Right atrium auricular region (tissue), 2 donors: ENCODE measurements at regions not wholly inside any gene's neighbourhood (a gene's known extent, or its start where the extent isn't known, plus 50 kb on each side); places are given as distances from the start of the nearest gene placed in this dataset.

Experiments
- DNase-seq: peaks from one replicate; pipeline ENCODE4 v3.0.0-alpha.2; 2019; ENCODE audit warnings: low spot score
- H3K27ac ChIP-seq, 2 donors: fragments of 200-600 bp; sonication (generic); 1 replicate in 1 of 2; 2 replicates in 1 of 2; pipeline ENCODE4 v1.5.1; 2016 to 2019
- H3K27me3 ChIP-seq, 2 donors: fragments of 200-600 bp; sonication (generic); one replicate each; pipeline versions ENCODE4 v1.5.1 to v1.6.0; 2017 to 2019
- H3K36me3 ChIP-seq: fragments of 200-600 bp; sonication (generic); one replicate; pipeline ENCODE4 v1.5.1; 2016
- H3K4me1 ChIP-seq, 2 donors: fragments of 200-600 bp; sonication (generic); one replicate each; pipeline versions ENCODE4 v1.5.1 to v1.6.0; 2017 to 2019
- H3K4me3 ChIP-seq, 2 donors: fragments of 200-600 bp; sonication (generic); 1 replicate in 1 of 2; 2 replicates in 1 of 2; pipeline ENCODE4 v1.5.1; 2017 to 2019; ENCODE audit warnings: mild to moderate bottlenecking in 1 of 2, moderate library complexity in 1 of 2
- H3K9me3 ChIP-seq, 2 donors: fragments of 200-600 bp; sonication (generic); one replicate each; pipeline ENCODE4 v1.5.1; 2019
- TF ChIP-seq, protein P1 (sequence below), 2 donors: fragments of 200-600 bp; sonication (generic); IDR thresholded peaks; one replicate each; pipeline ENCODE4 v1.5.1; 2019; ENCODE audit warnings: antibody characterized with exemption in 2 of 2

DNA sequence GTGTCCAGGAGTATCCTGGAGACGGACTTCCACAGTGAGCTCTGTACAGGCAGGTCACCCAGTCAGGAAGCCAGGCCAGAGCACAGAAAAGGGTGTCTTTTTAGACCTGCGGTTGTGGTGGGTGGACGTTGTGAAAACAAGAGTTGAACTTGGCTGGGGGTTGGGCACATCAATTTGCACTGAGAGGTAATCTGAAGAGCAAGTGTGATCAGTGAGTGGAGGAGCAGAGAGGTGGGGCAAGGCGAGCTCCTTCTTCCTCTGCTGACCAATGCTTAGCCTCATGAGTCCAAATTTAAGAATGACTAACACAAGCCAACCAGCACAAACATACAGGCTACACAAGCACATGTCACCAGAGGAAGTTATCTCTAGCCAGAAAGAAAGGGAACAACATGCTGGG is 310.8 kb downstream of the TCERG1L start:
- DNase-seq = peak; percentile 28
- H3K36me3 ChIP-seq = no peaks in the 10 kb centered on the region
- H3K4me3 ChIP-seq = no peak overlapping the region
- H3K4me1 ChIP-seq = no peaks in the 10 kb centered on the region
- H3K9me3 ChIP-seq = peaks cover 0 to 7% of the 10 kb centered on the region in 2 donors
- TF ChIP-seq, protein P1, sequence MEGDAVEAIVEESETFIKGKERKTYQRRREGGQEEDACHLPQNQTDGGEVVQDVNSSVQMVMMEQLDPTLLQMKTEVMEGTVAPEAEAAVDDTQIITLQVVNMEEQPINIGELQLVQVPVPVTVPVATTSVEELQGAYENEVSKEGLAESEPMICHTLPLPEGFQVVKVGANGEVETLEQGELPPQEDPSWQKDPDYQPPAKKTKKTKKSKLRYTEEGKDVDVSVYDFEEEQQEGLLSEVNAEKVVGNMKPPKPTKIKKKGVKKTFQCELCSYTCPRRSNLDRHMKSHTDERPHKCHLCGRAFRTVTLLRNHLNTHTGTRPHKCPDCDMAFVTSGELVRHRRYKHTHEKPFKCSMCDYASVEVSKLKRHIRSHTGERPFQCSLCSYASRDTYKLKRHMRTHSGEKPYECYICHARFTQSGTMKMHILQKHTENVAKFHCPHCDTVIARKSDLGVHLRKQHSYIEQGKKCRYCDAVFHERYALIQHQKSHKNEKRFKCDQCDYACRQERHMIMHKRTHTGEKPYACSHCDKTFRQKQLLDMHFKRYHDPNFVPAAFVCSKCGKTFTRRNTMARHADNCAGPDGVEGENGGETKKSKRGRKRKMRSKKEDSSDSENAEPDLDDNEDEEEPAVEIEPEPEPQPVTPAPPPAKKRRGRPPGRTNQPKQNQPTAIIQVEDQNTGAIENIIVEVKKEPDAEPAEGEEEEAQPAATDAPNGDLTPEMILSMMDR (IDR thresholded peaks at IDR 0.05) = no peak
- no peak overlapping the region for H3K27ac ChIP-seq
- H3K27me3 ChIP-seq = no peaks in the 10 kb centered on the region

DNA sequence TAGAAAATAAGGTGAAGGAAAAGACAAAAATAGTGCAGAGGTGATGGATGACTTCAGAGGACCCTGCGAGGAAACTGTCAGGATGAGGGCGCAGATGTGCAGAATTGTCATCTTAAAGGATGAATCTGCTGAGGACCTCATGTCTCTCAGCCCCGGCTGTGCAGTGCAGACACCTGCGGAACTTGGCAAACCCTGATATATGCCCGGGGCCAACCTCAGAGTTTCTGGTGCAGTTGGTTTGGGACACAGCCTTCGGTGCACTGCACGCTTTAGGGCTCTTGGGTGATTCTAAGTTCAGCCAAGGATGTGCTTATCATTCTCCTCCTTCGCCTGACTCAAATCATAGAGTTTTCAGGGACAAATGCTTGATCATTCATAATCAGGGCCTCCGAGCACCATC is 310.1 kb downstream of the TCERG1L start:
- Histone ChIP-seq H3K4me3 (no peak overlapping the region), H3K27me3 (no peaks in the 10 kb centered on the region), H3K4me1 (no peaks in the 10 kb centered on the region), H3K27ac (no peak overlapping the region), H3K36me3 (no peaks in the 10 kb centered on the region), H3K9me3 (peaks cover 0 to 3% of the 10 kb centered on the region in 2 donors)
- DNase-seq = peak; percentile 30
- TF ChIP-seq, protein P1 (IDR thresholded peaks at IDR 0.05) = no peak

DNA sequence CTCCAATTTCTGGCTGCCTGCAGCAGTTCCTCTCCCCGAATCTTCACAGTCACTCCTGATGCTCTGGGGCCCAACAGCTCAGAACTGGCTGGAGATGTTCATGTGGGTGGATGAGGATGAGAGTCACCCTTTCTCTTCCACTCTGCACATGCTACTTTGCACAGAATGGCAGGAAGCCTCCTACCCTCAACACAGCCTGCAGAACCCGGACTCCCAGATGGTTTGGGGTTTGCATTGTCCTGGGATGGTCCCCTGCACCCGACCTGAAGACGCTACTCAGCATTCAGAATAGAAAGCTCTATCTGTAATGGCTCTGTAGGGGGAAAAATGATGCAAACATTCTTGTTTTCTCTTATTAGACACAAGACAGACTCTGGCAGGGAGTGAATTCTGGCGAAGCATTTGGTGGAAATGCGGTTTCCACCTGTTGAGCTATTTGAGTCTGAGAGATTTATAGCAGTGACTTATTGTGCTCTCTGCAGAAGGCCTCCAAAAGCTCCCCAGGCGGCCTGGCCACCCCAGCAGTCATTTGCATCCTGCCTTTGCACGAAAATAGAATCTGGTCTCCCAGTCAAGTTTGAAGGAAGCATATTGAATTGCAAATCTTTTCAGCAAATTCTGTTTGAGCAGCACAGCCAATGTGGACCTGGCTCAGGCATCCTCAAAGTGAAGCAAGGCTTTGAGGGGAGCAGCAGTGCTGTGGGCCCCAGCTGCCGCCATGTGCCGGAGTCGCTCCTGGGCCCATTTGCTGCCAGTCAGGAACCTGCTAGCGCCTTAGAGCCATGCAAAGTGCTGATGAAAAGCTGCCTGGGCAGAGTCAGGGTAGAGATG is 309.3 kb downstream of the TCERG1L start:
- TF ChIP-seq, protein P1 (IDR thresholded peaks at IDR 0.05) = no peak
- DNase-seq = peak; percentile 49
- Histone ChIP-seq H3K4me3 (no peak overlapping the region), H3K4me1 (no peaks in the 10 kb centered on the region), H3K36me3 (no peaks in the 10 kb centered on the region), H3K27me3 (no peaks in the 10 kb centered on the region), H3K27ac (no peak overlapping the region), H3K9me3 (no peaks in the 10 kb centered on the region)

DNA sequence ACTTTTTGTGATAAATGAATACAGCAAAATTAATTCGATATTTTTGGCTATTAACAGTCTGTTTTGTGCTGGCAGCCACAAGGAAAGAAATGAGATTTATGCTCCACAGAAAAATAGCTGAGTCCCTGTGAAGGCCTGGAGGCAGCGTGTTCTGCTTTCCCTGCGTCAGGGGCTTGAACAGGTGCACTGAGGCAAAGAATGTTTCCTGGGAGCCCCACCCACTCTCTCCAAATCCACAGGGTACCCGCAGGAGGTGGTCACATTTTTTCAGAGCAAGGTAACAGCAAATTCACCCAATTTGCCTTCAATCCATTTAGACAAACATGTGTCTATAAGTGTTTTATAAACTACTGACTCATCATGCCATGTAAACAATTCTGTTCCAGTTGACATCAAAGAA is 308.1 kb downstream of the TCERG1L start:
- Histone ChIP-seq H3K4me1 (no peaks in the 10 kb centered on the region), H3K27ac (no peak overlapping the region), H3K4me3 (no peak overlapping the region), H3K9me3 (no peaks in the 10 kb centered on the region), H3K27me3 (no peaks in the 10 kb centered on the region), H3K36me3 (no peaks in the 10 kb centered on the region)
- TF ChIP-seq, protein P1 (IDR thresholded peaks at IDR 0.05) = no peak
- no peak for DNase-seq

DNA sequence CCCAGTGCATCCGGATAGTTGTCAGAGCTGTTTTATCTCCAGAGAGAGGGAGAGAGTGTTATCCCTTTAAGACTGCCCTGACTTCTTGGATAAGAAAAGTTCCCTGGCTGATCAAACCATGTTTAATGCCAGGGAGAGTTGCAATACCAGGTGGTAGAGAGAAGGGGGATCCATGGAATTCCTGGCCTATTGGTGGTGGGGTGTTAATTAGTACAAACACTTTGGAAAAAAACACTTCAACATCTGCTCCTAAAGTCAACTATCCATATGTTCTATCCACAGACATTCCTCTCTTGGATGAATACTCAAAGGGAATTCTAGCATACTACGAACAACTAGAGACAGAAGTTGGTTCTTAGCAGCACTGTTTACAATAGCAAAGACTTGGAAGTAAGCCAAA is 307.2 kb downstream of the TCERG1L start:
- TF ChIP-seq, protein P1 (IDR thresholded peaks at IDR 0.05) = no peak
- no peak overlapping the region for H3K27ac ChIP-seq
- H3K27me3 ChIP-seq = no peaks in the 10 kb centered on the region
- H3K4me1 ChIP-seq = no peaks in the 10 kb centered on the region
- no peaks in the 10 kb centered on the region for H3K36me3 ChIP-seq
- DNase-seq = no peak
- no peak overlapping the region for H3K4me3 ChIP-seq
- no peaks in the 10 kb centered on the region for H3K9me3 ChIP-seq
